ENCODE measurements at regions not wholly inside any gene's neighbourhood (a gene's known extent, or its start where the extent isn't known, plus 50 kb on each side); places are given as distances from the start of the nearest gene placed in this dataset.

GRCh38 chr4:153950100-153950979 lies 161.5 kb upstream of the SFRP2 start (continued):
- TF ChIP-seq E2F8 (IDR thresholded peaks at IDR 0.05; ENCODE audit: low read depth, partially characterized antibody) = no peak
- no peak for TF ChIP-seq FOS (IDR thresholded peaks at IDR 0.05; ENCODE audit: borderline replicate concordance, extremely low read depth, insufficient read length)
- TF ChIP-seq IKZF2 (IDR thresholded peaks at IDR 0.05) = no peak
- no peak for TF ChIP-seq MAX (IDR thresholded peaks at IDR 0.05; ENCODE audit: low read depth, low read length)
- no peak for TF ChIP-seq SMAD1 (IDR thresholded peaks at IDR 0.05; ENCODE audit: low read depth, partially characterized antibody)
- no peak for TF ChIP-seq HDAC2 (IDR thresholded peaks at IDR 0.05)
- no peak for TF ChIP-seq PAX8 (IDR thresholded peaks at IDR 0.05)
- no peak for TF ChIP-seq POLR2AphosphoS5 (IDR thresholded peaks at IDR 0.05; ENCODE audit: low read length)

GRCh38 chr4:153948041-153948440 lies 159.2 kb upstream of the SFRP2 start:
- ChIA-PET RAD21 (ENCODE audit: unreplicated experiment) (no interaction called here), CTCF (interaction anchor here (1.2 kb wide), 1 partner anchor 9 kb away, joined by 3 read pairs; no protein-coding TSS in a partner anchor), SMC1A (ENCODE audit: uncharacterized antibody, unreplicated experiment) (interaction anchor here (1.3 to 1.7 kb wide), 2 partner anchors 14 to 16 kb away, joined by 3 to 6 read pairs; no protein-coding TSS in a partner anchor), POLR2A (no interaction called here)
- TF ChIP-seq SP1 (IDR thresholded peaks at IDR 0.05; ENCODE audit: low read depth, low read length) (no peak), TBL1XR1 (IDR thresholded peaks at IDR 0.05; ENCODE audit: low read depth, low read length) (no peak), MYB (IDR thresholded peaks at IDR 0.05; ENCODE audit: borderline replicate concordance, low read depth, low read length) (no peak), SMC3 (IDR thresholded peaks at IDR 0.05; ENCODE audit: borderline replicate concordance, low read length) (no peak), RCOR1 (conservative IDR thresholded peaks at IDR 0.05; ENCODE audit: low read depth, low read length) (no peak), CHD1 (IDR thresholded peaks at IDR 0.05; ENCODE audit: low read depth, low read length) (no peak), SPI1 (IDR thresholded peaks at IDR 0.05; ENCODE audit: borderline replicate concordance, insufficient read depth, low read depth, low read length) (no peak), SMARCA5 (IDR thresholded peaks at IDR 0.05) (no peak)
- no peak for DNase-seq (ENCODE audit: low read depth, low spot score)
- no peaks in the 10 kb centered on the region for H3K9me3 ChIP-seq (replicated peaks; ENCODE audit: control insufficient read depth, insufficient read depth, low read length)
- H3K4me1 ChIP-seq (ENCODE audit: control insufficient read depth, insufficient read depth, low read length) = no peaks in the 10 kb centered on the region
- no peak overlapping the region for H2AFZ ChIP-seq (ENCODE audit: control insufficient read depth, low read depth, low read length)
- no peaks in the 10 kb centered on the region for H3K36me3 ChIP-seq (ENCODE audit: control insufficient read depth in 2 of 2, insufficient read depth in 2 of 2, low read length in 1 of 2)
- H3K79me2 ChIP-seq (ENCODE audit: control insufficient read depth, insufficient read depth, low read length) = no peaks in the 10 kb centered on the region
- H3K4me2 ChIP-seq (ENCODE audit: control insufficient read depth, insufficient read depth) = no peak overlapping the region
- intact Hi-C loops (cut with micrococcal nuclease; ENCODE audit: unreplicated experiment) (no loop called here), in situ Hi-C loops (cut with MboI) (no loop called here)
- ATAC-seq = no peak
- 0% methylated on average over 1 of the region's 1 CpG for WGBS (ENCODE audit: insufficient coverage, insufficient replicate concordance, low lambda C conversion rate, missing lambda C conversion rate)
- H3K4me3 ChIP-seq = no peak overlapping the region
- no peaks in the 10 kb centered on the region for H3K27me3 ChIP-seq (replicated peaks in 1 of 2; ENCODE audit: control insufficient read depth in 2 of 2, insufficient read depth in 2 of 2, low read length in 1 of 2)
- no peak overlapping the region for H3K27ac ChIP-seq (ENCODE audit: control insufficient read depth, insufficient read depth)
- no peak overlapping the region for H3K9ac ChIP-seq (ENCODE audit: control insufficient read depth, insufficient read depth, low read length)
- no peak for FAIRE-seq
- H4K20me1 ChIP-seq (ENCODE audit: control insufficient read depth, insufficient read depth) = no peaks in the 10 kb centered on the region
- BruUV-seq (replicated peaks) = no TSS peak
